A673 (cell line): ENCODE measurements at regions not wholly inside any gene's neighbourhood (a gene's known extent, or its start where the extent isn't known, plus 50 kb on each side); places are given as distances from the start of the nearest gene placed in this dataset.
A peak's percentile ranks its signal among the peaks of the same experiment; 100 is the strongest.

ENCODE experiments used
- BruUV-seq: library from RNA; stranded (reverse); fragments of 400-500 nt; replicated peaks from 2 replicates; lab custom pipeline; 2021; lab: Mats Ljungman, UMichigan
- CTCF ChIA-PET: fragments of 300-600 bp; sonication (Branson Sonifier 250); formaldehyde crosslinking; loops from one replicate; lab custom pipeline; 2022; ENCODE audit warnings: antibody characterized with exemption; lab: Charles Lee
- POLR2A ChIA-PET: fragments of 300-600 bp; sonication (Branson Sonifier 250); formaldehyde crosslinking; loops from one replicate; lab custom pipeline; 2022; ENCODE audit warnings: antibody characterized with exemption; ENCODE audit not compliant: low non-redundant PET; lab: Charles Lee
- DNase-seq: peaks from one replicate; pipeline ENCODE4 v3.0.0-alpha.2; 2015; ENCODE audit warnings: low spot score
- H3K27ac ChIP-seq: fragments of 200-600 bp; sonication (generic); 2 replicates; pipeline ENCODE4 v1.5.1; 2016; ENCODE audit warnings: mixed run types, low read depth, mild to moderate bottlenecking, mixed read lengths, antibody characterized with exemption, low read length; ENCODE audit not compliant: poor library complexity, severe bottlenecking
- H3K27me3 ChIP-seq: fragments of 200-600 bp; sonication (generic); replicated peaks from 2 replicates; pipeline ENCODE4 v1.6.1; 2017; ENCODE audit warnings: mixed run types, low read depth, mild to moderate bottlenecking, mixed read lengths, antibody characterized with exemption, low read length; ENCODE audit not compliant: insufficient read depth, poor library complexity
- H3K36me3 ChIP-seq: fragments of 200-600 bp; sonication (generic); 2 replicates; pipeline ENCODE4 v1.6.1; 2016; ENCODE audit warnings: mixed run types, mild to moderate bottlenecking, mixed read lengths, antibody characterized with exemption, low read length; ENCODE audit not compliant: insufficient read depth, poor library complexity, severe bottlenecking
- H3K4me1 ChIP-seq: fragments of 200-600 bp; sonication (generic); 2 replicates; pipeline ENCODE4 v1.6.1; 2017; ENCODE audit warnings: mixed run types, mild to moderate bottlenecking, mixed read lengths, antibody characterized with exemption, low read length; ENCODE audit not compliant: insufficient read depth, poor library complexity, severe bottlenecking
- H3K4me3 ChIP-seq: fragments of 200-600 bp; sonication (generic); 2 replicates; pipeline ENCODE4 v1.5.1; 2016; ENCODE audit warnings: low read depth, mixed run types, mild to moderate bottlenecking, mixed read lengths, low read length; ENCODE audit not compliant: poor library complexity, severe bottlenecking
- H3K9me3 ChIP-seq: fragments of 200-600 bp; sonication (generic); 2 replicates; pipeline ENCODE4 v1.6.1; 2016; ENCODE audit warnings: mixed run types, low read depth, mild to moderate bottlenecking, mixed read lengths, antibody characterized with exemption, low read length; ENCODE audit not compliant: poor library complexity, severe bottlenecking
- EZH2 ChIP-seq: fragments of 200-600 bp; sonication (generic); IDR thresholded peaks from 2 replicates; pipeline ENCODE4 v1.6.1; 2017; ENCODE audit warnings: borderline replicate concordance, low read depth, mild to moderate bottlenecking, mixed read lengths, antibody characterized with exemption, low read length; ENCODE audit not compliant: poor library complexity, severe bottlenecking
- intact Hi-C: fragments of 100-400 bp; cut with micrococcal nuclease; formaldehyde crosslinking; loops from one replicate; pipeline ENCODE4 v1.10.0; 2022; ENCODE audit not compliant: unreplicated experiment
- TF ChIP-seq, protein P1 (sequence below): fragments of 300-800, 200-600 bp; sonication (generic); conservative IDR thresholded peaks from 2 replicates; pipeline ENCODE4 v1.5.1; 2017; ENCODE audit warnings: low read depth, mild to moderate bottlenecking, antibody characterized with exemption, low read length, moderate library complexity, mixed read lengths

GRCh38 chr2:39852831-39853230, 73.8 kb upstream of the THUMPD2 start:
- Histone ChIP-seq H3K4me3 (no peak overlapping the region), H3K27ac (no peak overlapping the region), H3K27me3 (no peaks in the 10 kb centered on the region), H3K9me3 (no peaks in the 10 kb centered on the region), H3K4me1 (peaks cover 5% of the 10 kb centered on the region), H3K36me3 (no peaks in the 10 kb centered on the region)
- no TSS peak for BruUV-seq
- TF ChIP-seq, protein P1, sequence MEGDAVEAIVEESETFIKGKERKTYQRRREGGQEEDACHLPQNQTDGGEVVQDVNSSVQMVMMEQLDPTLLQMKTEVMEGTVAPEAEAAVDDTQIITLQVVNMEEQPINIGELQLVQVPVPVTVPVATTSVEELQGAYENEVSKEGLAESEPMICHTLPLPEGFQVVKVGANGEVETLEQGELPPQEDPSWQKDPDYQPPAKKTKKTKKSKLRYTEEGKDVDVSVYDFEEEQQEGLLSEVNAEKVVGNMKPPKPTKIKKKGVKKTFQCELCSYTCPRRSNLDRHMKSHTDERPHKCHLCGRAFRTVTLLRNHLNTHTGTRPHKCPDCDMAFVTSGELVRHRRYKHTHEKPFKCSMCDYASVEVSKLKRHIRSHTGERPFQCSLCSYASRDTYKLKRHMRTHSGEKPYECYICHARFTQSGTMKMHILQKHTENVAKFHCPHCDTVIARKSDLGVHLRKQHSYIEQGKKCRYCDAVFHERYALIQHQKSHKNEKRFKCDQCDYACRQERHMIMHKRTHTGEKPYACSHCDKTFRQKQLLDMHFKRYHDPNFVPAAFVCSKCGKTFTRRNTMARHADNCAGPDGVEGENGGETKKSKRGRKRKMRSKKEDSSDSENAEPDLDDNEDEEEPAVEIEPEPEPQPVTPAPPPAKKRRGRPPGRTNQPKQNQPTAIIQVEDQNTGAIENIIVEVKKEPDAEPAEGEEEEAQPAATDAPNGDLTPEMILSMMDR, result no peak
- TF ChIP-seq EZH2, result no peak
- ChIA-PET CTCF (no interaction called here), POLR2A (no interaction called here)
- DNase-seq, result no peak
- intact Hi-C loops, result no loop called here

- Histone ChIP-seq H3K27me3 (no peaks in the 10 kb centered on the region), H3K36me3 (no peaks in the 10 kb centered on the region), H3K4me1 (peaks cover 5% of the 10 kb centered on the region), H3K27ac (no peak overlapping the region), H3K4me3 (no peak overlapping the region), H3K9me3 (no peaks in the 10 kb centered on the region)
- peak; percentile 46 for DNase-seq
- ChIA-PET CTCF (interaction anchor here (0.6 kb wide), 1 partner anchor 60 kb away, joined by 3 read pairs; no protein-coding TSS in a partner anchor), POLR2A (no interaction called here)
- no peak for TF ChIP-seq EZH2
- TF ChIP-seq, protein P1, result peak; percentile 29; the same call in 1 of the 2 replicates
- no TSS peak for BruUV-seq
- intact Hi-C loops, result no loop called here
Observed at GRCh38 chr2:39851651-39852110, 72.6 kb upstream of the THUMPD2 start.

GRCh38 chr2:39851251-39851650, 72.2 kb upstream of the THUMPD2 start:
- no peak for DNase-seq

More at GRCh38 chr2:39851251-39851650, 72.2 kb upstream of the THUMPD2 start:
- no peaks in the 10 kb centered on the region for H3K36me3 ChIP-seq
- no TSS peak for BruUV-seq
- intact Hi-C loops, result no loop called here
- H3K9me3 ChIP-seq, result no peaks in the 10 kb centered on the region
- CTCF ChIA-PET, result no interaction called here
- no peaks in the 10 kb centered on the region for H3K27me3 ChIP-seq
- no peak overlapping the region for H3K4me3 ChIP-seq
- no peak overlapping the region for H3K27ac ChIP-seq
- peaks cover 5% of the 10 kb centered on the region for H3K4me1 ChIP-seq
- TF ChIP-seq EZH2, result no peak
- TF ChIP-seq, protein P1, result no peak
- POLR2A ChIA-PET, result no interaction called here
